WTC11 (cell line): ENCODE measurements at regions not wholly inside any gene's neighbourhood (a gene's known extent, or its start where the extent isn't known, plus 50 kb on each side); places are given as distances from the start of the nearest gene placed in this dataset.

ENCODE experiments used
- ATAC-seq: fragments of 200-7000 bp; cut with Tn5 transposase; 2 replicates; pipeline ENCODE4 v1.10.0; 2021; ENCODE audit warnings: mild to moderate bottlenecking, moderate library complexity
- CTCF ChIA-PET: fragments of 300-600 bp; sonication (Branson Sonifier 250); formaldehyde crosslinking; loops from one replicate; lab custom pipeline; 2021; ENCODE audit warnings: antibody characterized with exemption; lab: Charles Lee
- POLR2A ChIA-PET: fragments of 350-600 bp; sonication (Branson Sonifier 250); formaldehyde crosslinking; loops from one replicate; lab custom pipeline; 2021; ENCODE audit warnings: antibody characterized with exemption; lab: Charles Lee
- DNase-seq: peaks from one replicate; pipeline ENCODE4 v3.0.0; 2021; ENCODE audit warnings: low spot score
- H3K27ac Mint-ChIP-seq: 2 replicates; pipeline ENCODE4 v1.8.0; 2021; ENCODE audit warnings: mixed read lengths
- H3K27me3 Mint-ChIP-seq: 2 replicates; pipeline ENCODE4 v1.8.0; 2021; ENCODE audit warnings: low read depth, mild to moderate bottlenecking, moderate library complexity, mixed read lengths
- H3K36me3 Mint-ChIP-seq: 2 replicates; pipeline ENCODE4 v1.8.0; 2021; ENCODE audit warnings: mixed read lengths
- H3K4me1 Mint-ChIP-seq: 2 replicates; pipeline ENCODE4 v1.8.0; 2022; ENCODE audit warnings: mixed read lengths
- H3K4me3 Mint-ChIP-seq: 2 replicates; pipeline ENCODE4 v1.8.0; 2021; ENCODE audit warnings: mild to moderate bottlenecking, moderate library complexity, mixed read lengths
- H3K9me3 Mint-ChIP-seq: 2 replicates; pipeline ENCODE4 v1.8.0; 2021; ENCODE audit warnings: mixed read lengths
- AFF4 ChIP-seq: sonication (generic); formaldehyde crosslinking; IDR thresholded peaks from 2 replicates; pipeline ENCODE4 v1.8.1; 2023; ENCODE audit warnings: mild to moderate bottlenecking, missing genetic modification reagents, borderline replicate concordance
- AR ChIP-seq: fragments of 250-450 bp; sonication (Bioruptor Pico); IDR thresholded peaks from 2 replicates; pipeline ENCODE4 v1.9.0; 2021; ENCODE audit warnings: mild to moderate bottlenecking
- ATF1 ChIP-seq: sonication (generic); formaldehyde crosslinking; IDR thresholded peaks from 2 replicates; pipeline ENCODE4 v1.8.1; 2023; ENCODE audit warnings: mild to moderate bottlenecking, moderate library complexity, missing genetic modification reagents
- EMX1 ChIP-seq: fragments of 250-450 bp; sonication (Bioruptor Pico); IDR thresholded peaks from 2 replicates; pipeline ENCODE4 v1.8.0; 2021; ENCODE audit warnings: mild to moderate bottlenecking
- ETV6 ChIP-seq: sonication (generic); formaldehyde crosslinking; IDR thresholded peaks from 2 replicates; pipeline ENCODE4 v1.8.1; 2022; ENCODE audit warnings: mild to moderate bottlenecking, missing genetic modification reagents
- IRF2 ChIP-seq: sonication (generic); formaldehyde crosslinking; IDR thresholded peaks from 2 replicates; pipeline ENCODE4 v1.8.0; 2022; ENCODE audit warnings: low read depth, missing genetic modification reagents, borderline replicate concordance
- MYBL2 ChIP-seq: sonication (generic); formaldehyde crosslinking; IDR thresholded peaks from 2 replicates; pipeline ENCODE4 v1.8.1; 2023; ENCODE audit warnings: mild to moderate bottlenecking, moderate library complexity, missing genetic modification reagents
- NR2C2 ChIP-seq: sonication (generic); formaldehyde crosslinking; IDR thresholded peaks from 2 replicates; pipeline ENCODE4 v1.8.0; 2022; ENCODE audit warnings: mild to moderate bottlenecking, missing genetic modification reagents
- PREB ChIP-seq: sonication (generic); formaldehyde crosslinking; IDR thresholded peaks from 2 replicates; pipeline ENCODE4 v1.8.1; 2022; ENCODE audit warnings: mild to moderate bottlenecking, missing genetic modification reagents, moderate library complexity, borderline replicate concordance
- PRRX2 ChIP-seq: fragments of 250-450 bp; sonication (Bioruptor Pico); IDR thresholded peaks from 2 replicates; pipeline ENCODE4 v1.8.0; 2021; ENCODE audit warnings: mild to moderate bottlenecking
- TEAD1 ChIP-seq: sonication (generic); formaldehyde crosslinking; IDR thresholded peaks from 2 replicates; pipeline ENCODE4 v1.8.0; 2022; ENCODE audit warnings: mild to moderate bottlenecking, missing genetic modification reagents
- ZNF317 ChIP-seq: sonication (generic); formaldehyde crosslinking; IDR thresholded peaks from 2 replicates; pipeline ENCODE4 v1.8.1; 2023; ENCODE audit warnings: low read depth, mild to moderate bottlenecking, moderate library complexity, missing genetic modification reagents, borderline replicate concordance
- ZNF512 ChIP-seq: sonication (generic); formaldehyde crosslinking; IDR thresholded peaks from 2 replicates; pipeline ENCODE4 v1.8.1; 2022; ENCODE audit warnings: missing genetic modification reagents, borderline replicate concordance
- ZSCAN18 ChIP-seq: fragments of 250-450 bp; sonication (Bioruptor Pico); IDR thresholded peaks from 2 replicates; pipeline ENCODE4 v2.1.2; 2022; ENCODE audit warnings: mild to moderate bottlenecking, moderate library complexity

- DNase-seq, result no peak
- H3K4me3 Mint-ChIP-seq, result no peak overlapping the region
- peaks cover 4% of the 10 kb centered on the region; the same call in 1 of the 2 replicates for H3K36me3 Mint-ChIP-seq
- TF ChIP-seq EMX1, result peak; percentile 96
- no peak for TF ChIP-seq ETV6
- peak; percentile 1; the same call in 1 of the 2 replicates for TF ChIP-seq AR (CRISPR knock-in tag)
- TF ChIP-seq, all 79 proteins: peak for 2
- Mint-ChIP-seq H3K27ac (no peak overlapping the region), H3K4me1 (peaks cover 27% of the 10 kb centered on the region), H3K27me3 (no peaks in the 10 kb centered on the region), H3K9me3 (no peaks in the 10 kb centered on the region)
- CTCF ChIA-PET, result interaction anchor here (1.3 to 1.8 kb wide), 2 partner anchors 10 to 30 kb away, joined by 4 read pairs; no protein-coding TSS in a partner anchor
- ATAC-seq, result peak; percentile 7
- POLR2A ChIA-PET, result interaction anchor here (0.5 to 7.7 kb wide), 16 partner anchors 9 to 1658 kb away, joined by 3 to 199 read pairs (median 13); a partner anchor contains a TSS
Observed at GRCh38 chr6:26205625-26206574, 118.7 kb downstream of the HFE start.

GRCh38 chr6:26206868-26207801 lies 119.9 kb downstream of the HFE start:
- no peak for TF ChIP-seq TEAD1 (CRISPR knock-in tag)
- no peak for TF ChIP-seq IRF2 (CRISPR knock-in tag)
- TF ChIP-seq, all 79 proteins: peak for 0
- CTCF ChIA-PET, result interaction anchor here (1.3 to 1.8 kb wide), 2 partner anchors 9 to 31 kb away, joined by 4 read pairs; no protein-coding TSS in a partner anchor
- no peak overlapping the region for H3K27ac Mint-ChIP-seq
- peaks cover 17% of the 10 kb centered on the region for H3K4me1 Mint-ChIP-seq
- DNase-seq (no peak), ATAC-seq (0 out of 2 replicates have a peak, but pooled peaks have one; percentile 4)
- H3K36me3 Mint-ChIP-seq, result peaks cover 4% of the 10 kb centered on the region; the same call in 1 of the 2 replicates
- H3K9me3 Mint-ChIP-seq, result no peaks in the 10 kb centered on the region
- H3K27me3 Mint-ChIP-seq, result no peaks in the 10 kb centered on the region
- H3K4me3 Mint-ChIP-seq, result no peak overlapping the region; the same call in 1 of the 2 replicates
- POLR2A ChIA-PET, result interaction anchor here (0.5 to 7.7 kb wide), 16 partner anchors 8 to 1630 kb away, joined by 3 to 199 read pairs (median 6); a partner anchor contains a TSS

GRCh38 chr6:26211963-26212362 lies 124.7 kb downstream of the HFE start:
- Mint-ChIP-seq H3K36me3 (no peaks in the 10 kb centered on the region), H3K27ac (0 out of 2 replicates have a peak overlapping the region, but pooled peaks have one; percentile 67), H3K4me3 (no peak overlapping the region), H3K4me1 (peaks cover 15% of the 10 kb centered on the region), H3K9me3 (no peaks in the 10 kb centered on the region), H3K27me3 (no peaks in the 10 kb centered on the region)
- no peak for ATAC-seq
- ChIA-PET CTCF (no interaction called here), POLR2A (interaction anchor here (0.9 to 1.7 kb wide), 2 partner anchors 13 to 15 kb away, joined by 3 to 8 read pairs; a partner anchor contains a TSS)
- DNase-seq, result no peak
- TF ChIP-seq ZNF317 (no peak), MYBL2 (no peak), ZSCAN18 (CRISPR knock-in tag) (no peak), EMX1 (no peak), ATF1 (no peak), ZNF512 (no peak), NR2C2 (CRISPR knock-in tag) (no peak), AFF4 (no peak), PRRX2 (CRISPR knock-in tag) (no peak), PREB (CRISPR knock-in tag) (no peak)
